Activated T-cell treated with anti-CD3 and anti-CD28 coated beads, Interleukin-2, amount 50 U/mL, for 4 hours (primary cell): ENCODE measurements at regions not wholly inside any gene's neighbourhood (a gene's known extent, or its start where the extent isn't known, plus 50 kb on each side); places are given as distances from the start of the nearest gene placed in this dataset.

Experiments
- ATAC-seq, 2 donors: fragments of 200-7000 bp; cut with Tn5 transposase; one replicate each; pipeline ENCODE4 v1.10.0; 2021
- DNase-seq: peaks from one replicate; pipeline ENCODE4 v3.0.0-alpha.2; 2020
- H3K27me3 Mint-ChIP-seq: one replicate; pipeline ENCODE4 v1.8.0; 2021; ENCODE audit warnings: low read depth, mixed read lengths
- H3K36me3 Mint-ChIP-seq: one replicate; pipeline ENCODE4 v1.8.0; 2022; ENCODE audit warnings: mixed read lengths; ENCODE audit not compliant: insufficient read depth
- H3K4me1 Mint-ChIP-seq: one replicate; pipeline ENCODE4 v1.8.0; 2021; ENCODE audit warnings: low read depth, mixed read lengths
- H3K4me3 Mint-ChIP-seq: one replicate; pipeline ENCODE4 v1.8.0; 2021; ENCODE audit warnings: mild to moderate bottlenecking, moderate library complexity, mixed read lengths
- H3K9me3 Mint-ChIP-seq: one replicate; pipeline ENCODE4 v1.8.0; 2021; ENCODE audit warnings: mixed read lengths

DNA sequence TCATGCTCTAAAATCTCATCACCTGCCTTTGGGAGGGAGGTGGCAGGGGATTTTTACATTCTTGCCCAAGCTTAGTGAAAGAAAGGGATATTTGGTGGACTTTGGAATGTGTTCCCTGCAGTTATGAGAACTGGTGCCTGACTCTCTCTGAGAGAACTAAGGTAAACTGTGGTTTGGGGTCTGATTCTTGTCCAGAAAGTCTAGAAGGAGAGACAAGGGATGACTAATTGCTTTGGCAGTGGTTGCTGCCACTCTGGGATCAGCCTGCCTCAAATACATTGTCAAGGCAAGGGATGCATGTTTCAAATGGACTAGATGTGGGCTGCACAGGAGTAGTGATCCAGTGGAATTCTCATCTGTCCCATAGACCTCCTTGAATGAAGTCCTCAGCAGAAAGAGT lies 115.2 kb downstream of the DDIT4L start:
- no peaks in the 10 kb centered on the region for H3K36me3 Mint-ChIP-seq
- H3K27me3 Mint-ChIP-seq = no peaks in the 10 kb centered on the region

GRCh38 chr4:100071506-100071905 lies 118.8 kb downstream of the DDIT4L start:
- ATAC-seq = no peak
- H3K4me1 Mint-ChIP-seq = no peaks in the 10 kb centered on the region
- peaks cover 7% of the 10 kb centered on the region for H3K27me3 Mint-ChIP-seq
- H3K9me3 Mint-ChIP-seq = no peaks in the 10 kb centered on the region
- no peaks in the 10 kb centered on the region for H3K36me3 Mint-ChIP-seq
- DNase-seq = no peak
- no peak overlapping the region for H3K4me3 Mint-ChIP-seq

More for the DNA sequence above, 115.2 kb downstream of the DDIT4L start:
- H3K9me3 Mint-ChIP-seq = no peaks in the 10 kb centered on the region
- H3K4me1 Mint-ChIP-seq = peaks cover 7% of the 10 kb centered on the region
- ATAC-seq (no peak), DNase-seq (no peak)
- no peak overlapping the region for H3K4me3 Mint-ChIP-seq

- ATAC-seq (no peak), DNase-seq (no peak)
- no peaks in the 10 kb centered on the region for H3K36me3 Mint-ChIP-seq
- H3K4me3 Mint-ChIP-seq = no peak overlapping the region
- H3K4me1 Mint-ChIP-seq = no peaks in the 10 kb centered on the region
- peaks cover 10% of the 10 kb centered on the region for H3K27me3 Mint-ChIP-seq
- H3K9me3 Mint-ChIP-seq = no peaks in the 10 kb centered on the region
Observed at GRCh38 chr4:100070868-100071267, 119.4 kb downstream of the DDIT4L start.

DNA sequence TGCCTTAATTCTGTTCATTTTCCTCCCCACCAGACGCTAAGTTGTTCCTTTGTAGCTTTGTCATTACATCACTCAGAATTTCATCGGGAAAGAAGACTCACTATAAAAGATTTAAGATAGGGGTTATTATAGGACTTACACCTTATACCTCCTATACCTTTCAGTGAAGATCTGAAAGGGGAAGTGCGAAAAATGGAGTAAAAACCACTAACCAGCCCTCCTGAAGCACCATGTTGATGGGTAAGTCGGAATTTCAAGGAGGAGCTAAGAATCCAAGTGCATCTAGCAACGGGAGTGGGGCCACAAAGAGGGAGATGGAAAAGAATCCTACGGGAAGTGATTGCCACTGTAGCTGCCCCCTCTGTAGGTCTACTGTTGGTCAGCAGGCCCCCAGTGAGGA lies 119.1 kb upstream of the H2AZ1 start:
- Mint-ChIP-seq H3K27me3 (peaks cover 10% of the 10 kb centered on the region), H3K9me3 (no peaks in the 10 kb centered on the region), H3K36me3 (no peaks in the 10 kb centered on the region), H3K4me1 (no peaks in the 10 kb centered on the region), H3K4me3 (no peak overlapping the region)
- DNase-seq (no peak), ATAC-seq (no peak)

DNA sequence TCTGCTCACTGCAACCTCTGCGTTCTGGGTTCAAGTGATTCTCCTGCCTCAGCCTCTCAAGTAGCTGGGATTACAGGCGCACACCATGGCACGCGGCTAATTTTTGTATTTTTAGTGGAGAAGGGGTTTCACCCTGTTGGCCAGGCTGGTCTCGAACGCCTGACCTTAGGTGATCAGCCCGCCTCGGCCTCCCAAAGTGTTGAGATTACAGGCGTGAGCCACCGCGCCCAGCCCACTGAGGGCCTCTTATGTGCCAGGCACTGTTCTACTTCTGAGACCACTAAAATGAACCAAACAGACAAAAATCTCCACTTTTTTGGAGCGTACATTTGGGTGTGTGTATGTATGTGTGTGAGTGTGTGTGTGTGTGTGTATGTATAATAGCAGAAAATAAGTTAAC lies 117.2 kb upstream of the H2AZ1 start:
- no peaks in the 10 kb centered on the region for H3K36me3 Mint-ChIP-seq
- DNase-seq = no peak

DNA sequence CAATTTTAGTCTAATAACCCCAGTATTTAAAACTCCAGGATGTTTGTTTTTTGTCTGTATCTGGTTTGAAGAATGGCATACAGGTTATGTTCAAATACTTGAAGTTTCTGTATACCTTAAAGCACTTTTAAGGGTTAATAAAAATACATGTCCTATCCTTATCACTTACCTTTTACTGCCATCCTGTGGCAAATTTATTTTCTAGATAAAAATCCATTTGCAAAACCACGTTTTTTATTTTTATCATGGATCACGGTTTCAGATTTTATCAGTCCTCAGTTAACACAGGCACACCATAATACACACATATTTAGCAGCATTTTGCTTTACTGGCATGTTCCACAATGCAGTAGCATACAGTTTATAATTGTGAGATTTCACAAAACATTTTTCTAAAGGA lies 113.3 kb upstream of the H2AZ1 start:
- DNase-seq = no peak
- no peaks in the 10 kb centered on the region for H3K9me3 Mint-ChIP-seq
- peaks cover 5% of the 10 kb centered on the region for H3K27me3 Mint-ChIP-seq
- H3K4me1 Mint-ChIP-seq = no peaks in the 10 kb centered on the region
- no peak for ATAC-seq
- H3K36me3 Mint-ChIP-seq = no peaks in the 10 kb centered on the region
- H3K4me3 Mint-ChIP-seq = no peak overlapping the region

More for the DNA sequence above, 117.2 kb upstream of the H2AZ1 start:
- peaks cover 10% of the 10 kb centered on the region for H3K27me3 Mint-ChIP-seq
- no peaks in the 10 kb centered on the region for H3K4me1 Mint-ChIP-seq
- no peak for ATAC-seq
- H3K9me3 Mint-ChIP-seq = no peaks in the 10 kb centered on the region
- no peak overlapping the region for H3K4me3 Mint-ChIP-seq

- no peaks in the 10 kb centered on the region for H3K4me1 Mint-ChIP-seq
- no peaks in the 10 kb centered on the region for H3K9me3 Mint-ChIP-seq
- no peak for DNase-seq
- no peak overlapping the region for H3K4me3 Mint-ChIP-seq
- peaks cover 5% of the 10 kb centered on the region for H3K27me3 Mint-ChIP-seq
- ATAC-seq = no peak
- H3K36me3 Mint-ChIP-seq = no peaks in the 10 kb centered on the region
Observed at GRCh38 chr4:100062921-100063320, 112.8 kb upstream of the H2AZ1 start.

GRCh38 chr4:100061835-100062234 lies 111.8 kb upstream of the H2AZ1 start:
- H3K36me3 Mint-ChIP-seq = no peaks in the 10 kb centered on the region
- H3K4me1 Mint-ChIP-seq = no peaks in the 10 kb centered on the region
- H3K27me3 Mint-ChIP-seq = peaks cover 3% of the 10 kb centered on the region

DNA sequence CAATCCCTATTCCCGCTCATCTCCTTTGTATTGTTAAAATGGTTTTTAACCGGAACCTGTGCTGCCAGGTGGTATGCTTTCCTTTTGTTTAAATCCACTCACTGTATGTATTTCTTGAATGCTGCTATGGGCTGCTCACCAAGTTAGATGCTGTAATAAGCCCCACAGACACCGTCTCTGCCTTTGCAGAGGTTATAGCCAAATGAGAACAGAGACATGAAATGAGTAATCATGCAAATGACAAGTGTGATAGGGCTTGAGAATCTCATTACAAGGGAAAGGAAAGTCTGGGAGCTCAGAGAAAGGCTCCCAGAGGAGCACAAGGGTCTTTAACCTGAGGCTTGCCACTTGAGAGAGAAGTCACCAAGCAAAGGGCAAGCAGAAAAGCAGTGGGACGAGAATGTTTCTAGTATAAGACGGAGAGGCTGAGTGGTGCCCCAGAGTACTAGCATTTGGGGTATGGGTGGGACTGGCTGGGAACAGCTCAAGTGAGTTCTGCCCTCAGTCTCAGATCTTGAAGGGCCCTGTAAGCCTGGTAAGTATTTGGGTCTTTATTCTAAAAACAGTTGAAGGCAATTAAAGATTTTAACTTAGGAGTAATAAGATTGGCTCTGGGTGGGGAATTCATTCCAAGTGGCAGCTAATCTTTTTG lies 110.8 kb upstream of the H2AZ1 start:
- Mint-ChIP-seq H3K27me3 (no peaks in the 10 kb centered on the region), H3K4me3 (no peak overlapping the region), H3K9me3 (no peaks in the 10 kb centered on the region), H3K4me1 (no peaks in the 10 kb centered on the region), H3K36me3 (no peaks in the 10 kb centered on the region)
- ATAC-seq (no peak), DNase-seq (no peak)

More at GRCh38 chr4:100061835-100062234, 111.8 kb upstream of the H2AZ1 start:
- DNase-seq (no peak), ATAC-seq (no peak)
- Mint-ChIP-seq H3K9me3 (no peaks in the 10 kb centered on the region), H3K4me3 (no peak overlapping the region)

DNA sequence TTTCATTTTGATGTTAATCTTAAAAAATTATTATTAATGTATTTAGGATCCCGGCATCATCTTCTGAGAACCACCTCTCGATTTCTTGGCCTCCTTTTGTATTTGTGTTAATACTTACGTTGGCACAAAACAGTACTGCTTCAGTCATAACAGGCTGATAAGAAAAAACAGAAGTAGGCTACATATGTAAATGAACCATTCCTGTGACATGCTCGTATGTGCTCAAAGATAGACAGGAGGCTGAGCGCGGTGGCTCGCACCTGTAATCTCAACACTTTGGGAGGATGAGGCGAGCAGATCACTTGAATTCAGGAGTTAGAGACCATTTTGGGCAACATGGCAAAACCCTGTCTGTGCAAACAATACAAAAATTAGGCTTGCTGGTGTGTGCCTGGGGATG lies 109.4 kb upstream of the H2AZ1 start:
- no peaks in the 10 kb centered on the region for H3K4me1 Mint-ChIP-seq
- H3K4me3 Mint-ChIP-seq = no peak overlapping the region
- no peaks in the 10 kb centered on the region for H3K36me3 Mint-ChIP-seq
- H3K9me3 Mint-ChIP-seq = no peaks in the 10 kb centered on the region
- ATAC-seq (no peak), DNase-seq (no peak)
- peaks cover 1% of the 10 kb centered on the region for H3K27me3 Mint-ChIP-seq

DNA sequence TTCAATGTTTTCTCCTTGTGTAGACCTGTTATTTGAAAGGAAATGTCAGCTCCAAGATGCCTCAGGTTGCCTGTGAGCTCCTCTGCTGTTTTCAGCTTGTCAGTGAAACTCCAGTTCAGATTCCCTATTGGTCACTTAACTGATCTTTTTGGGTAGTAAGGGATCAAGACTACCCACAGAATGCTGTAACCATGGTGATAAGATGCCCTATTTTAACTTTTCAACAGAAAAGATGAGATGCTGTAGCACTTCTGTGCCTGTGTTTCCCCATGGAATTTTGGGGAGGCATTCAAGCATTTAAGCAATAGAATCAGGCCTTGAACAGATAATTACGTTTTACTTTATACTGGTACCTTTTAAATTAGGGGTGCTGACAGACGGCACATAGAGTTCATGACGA lies 106.6 kb upstream of the H2AZ1 start:
- DNase-seq (no peak), ATAC-seq (no peak)
- H3K4me1 Mint-ChIP-seq = no peaks in the 10 kb centered on the region
- no peak overlapping the region for H3K4me3 Mint-ChIP-seq
- H3K9me3 Mint-ChIP-seq = no peaks in the 10 kb centered on the region
- no peaks in the 10 kb centered on the region for H3K36me3 Mint-ChIP-seq
- peaks cover 11% of the 10 kb centered on the region for H3K27me3 Mint-ChIP-seq

DNA sequence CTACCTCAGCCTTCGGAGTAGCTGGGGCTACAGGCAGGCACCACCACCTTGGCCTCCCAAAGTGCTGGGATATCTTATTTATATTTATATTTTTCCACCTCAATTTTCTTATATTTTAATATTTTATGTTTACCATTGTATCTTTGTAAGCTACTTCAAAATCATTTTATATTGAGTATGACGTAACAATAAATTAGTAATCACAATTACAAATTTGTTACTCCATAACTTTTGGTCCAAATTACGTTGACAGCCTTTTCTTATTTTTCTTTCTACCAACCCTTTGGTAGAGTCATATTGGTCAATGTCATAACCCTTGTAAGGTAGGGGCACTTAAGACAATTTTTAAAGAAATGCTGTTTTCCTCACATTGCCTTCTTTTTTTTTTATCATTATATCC lies 104.0 kb upstream of the H2AZ1 start:
- Mint-ChIP-seq H3K27me3 (peaks cover 22% of the 10 kb centered on the region), H3K9me3 (no peaks in the 10 kb centered on the region), H3K36me3 (no peaks in the 10 kb centered on the region), H3K4me1 (no peaks in the 10 kb centered on the region), H3K4me3 (no peak overlapping the region)
- DNase-seq (no peak), ATAC-seq (no peak)

DNA sequence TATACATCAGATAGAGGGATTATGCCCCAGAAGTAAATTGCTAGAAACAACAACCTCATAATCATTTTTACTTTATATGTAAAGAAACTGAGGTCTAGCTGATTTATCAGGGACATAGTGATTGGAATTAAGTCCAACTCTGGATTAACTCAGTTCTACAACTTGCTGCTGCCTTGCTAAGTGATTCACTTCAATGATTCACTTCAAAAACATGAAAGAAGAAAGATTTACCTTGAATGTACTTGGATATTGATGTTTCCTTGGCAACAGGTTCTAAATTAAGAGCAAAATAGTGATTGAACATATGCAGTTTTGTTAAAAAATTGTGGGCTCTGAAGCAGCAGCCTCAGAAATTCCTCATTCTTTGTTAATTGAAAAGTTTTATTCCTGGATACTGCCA lies 99.8 kb upstream of the H2AZ1 start:
- H3K36me3 Mint-ChIP-seq = no peaks in the 10 kb centered on the region

GRCh38 chr4:100042711-100043110 lies 92.6 kb upstream of the H2AZ1 start:
- no peaks in the 10 kb centered on the region for H3K27me3 Mint-ChIP-seq
- DNase-seq (no peak), ATAC-seq (no peak)
- H3K36me3 Mint-ChIP-seq = no peaks in the 10 kb centered on the region
- H3K9me3 Mint-ChIP-seq = no peaks in the 10 kb centered on the region
- H3K4me3 Mint-ChIP-seq = no peak overlapping the region
- H3K4me1 Mint-ChIP-seq = no peaks in the 10 kb centered on the region

More for the DNA sequence above, 99.8 kb upstream of the H2AZ1 start:
- H3K9me3 Mint-ChIP-seq = no peaks in the 10 kb centered on the region
- no peak overlapping the region for H3K4me3 Mint-ChIP-seq
- peaks cover 22% of the 10 kb centered on the region for H3K27me3 Mint-ChIP-seq
- DNase-seq (no peak), ATAC-seq (no peak)
- H3K4me1 Mint-ChIP-seq = no peaks in the 10 kb centered on the region

DNA sequence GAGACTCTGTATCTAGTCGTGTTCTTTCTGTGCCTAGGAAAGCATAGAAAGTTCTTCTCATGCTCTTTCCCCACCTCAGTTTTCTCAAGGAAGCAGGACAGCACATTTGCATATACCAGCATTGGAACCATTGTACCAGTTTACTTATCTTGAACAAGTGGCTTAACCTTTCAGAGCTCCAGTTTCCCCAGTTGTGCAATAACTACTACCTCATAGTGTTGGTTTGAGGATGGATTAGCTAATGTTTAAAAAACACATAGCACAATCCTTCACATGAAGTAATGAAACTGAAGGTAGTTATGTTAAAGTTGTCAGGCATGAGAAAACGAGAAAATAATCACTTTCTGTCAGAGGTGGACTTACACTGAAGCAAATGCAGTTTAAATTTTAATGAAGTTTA lies 92.2 kb upstream of the H2AZ1 start:
- Mint-ChIP-seq H3K27me3 (no peaks in the 10 kb centered on the region), H3K4me3 (no peak overlapping the region), H3K4me1 (no peaks in the 10 kb centered on the region), H3K9me3 (no peaks in the 10 kb centered on the region), H3K36me3 (no peaks in the 10 kb centered on the region)
- DNase-seq = no peak
- ATAC-seq = no peak

GRCh38 chr4:100041646-100042045 lies 91.6 kb upstream of the H2AZ1 start:
- no peaks in the 10 kb centered on the region for H3K9me3 Mint-ChIP-seq
- DNase-seq (no peak), ATAC-seq (no peak)
- no peaks in the 10 kb centered on the region for H3K27me3 Mint-ChIP-seq
- no peak overlapping the region for H3K4me3 Mint-ChIP-seq
- H3K36me3 Mint-ChIP-seq = no peaks in the 10 kb centered on the region
- no peaks in the 10 kb centered on the region for H3K4me1 Mint-ChIP-seq
